B cell (primary cell): ENCODE measurements at regions not wholly inside any gene's neighbourhood (a gene's known extent, or its start where the extent isn't known, plus 50 kb on each side); places are given as distances from the start of the nearest gene placed in this dataset.

ENCODE experiments used
- ATAC-seq: fragments of 200-7000 bp; cut with Tn5 transposase; one replicate; pipeline ENCODE4 v1.10.0; 2021; ENCODE audit warnings: low read depth, mild to moderate bottlenecking, moderate number of reproducible peaks, moderate library complexity
- CTCF ChIA-PET: fragments of 350-600 bp; sonication (Branson Sonifier 250); formaldehyde crosslinking; loops from one replicate; lab custom pipeline; 2021; ENCODE audit warnings: antibody characterized with exemption, inconsistent platforms; lab: Charles Lee
- POLR2A ChIA-PET: fragments of 350-600 bp; sonication (Branson Sonifier 250); formaldehyde crosslinking; loops from one replicate; lab custom pipeline; 2021; ENCODE audit warnings: antibody characterized with exemption; lab: Charles Lee
- DNase-seq: peaks from one replicate; pipeline ENCODE4 v3.0.0; 2013
- H2AFZ ChIP-seq: 2 replicates; pipeline ENCODE4 v1.6.1; 2012; ENCODE audit warnings: mild to moderate bottlenecking, low read depth, low read length; ENCODE audit not compliant: insufficient read depth, poor library complexity, severe bottlenecking
- H3K27ac ChIP-seq, 2 donors: 1 replicate in 1 of 2; 2 replicates in 1 of 2; pipeline ENCODE4 v1.5.1; 2012 to 2013; ENCODE audit warnings: low read length in 2 of 2, mild to moderate bottlenecking in 2 of 2, moderate library complexity in 1 of 2
- H3K27me3 ChIP-seq, 4 experiments: fragments of 200-600 bp in 1 of 4; sonication (generic) in 1 of 4; replicated peaks in 1 of 4; 1 replicate in 2 of 4; 2 replicates in 2 of 4; pipeline versions ENCODE4 v1.6.1 to v1.7.0; 2013 to 2016; ENCODE audit warnings: low read length in 3 of 4, mild to moderate bottlenecking in 2 of 4, mixed read lengths in 1 of 4, moderate library complexity in 1 of 4; ENCODE audit not compliant: insufficient read depth in 4 of 4, control insufficient read depth in 3 of 4; ENCODE audit errors: control extremely low read depth in 1 of 4
- H3K36me3 ChIP-seq, 2 experiments: replicated peaks in 1 of 2; 1 replicate in 1 of 2; 2 replicates in 1 of 2; pipeline versions ENCODE4 v1.6.1 to v1.7.1; 2013; ENCODE audit warnings: low read length in 1 of 2; ENCODE audit not compliant: insufficient read depth in 2 of 2, control insufficient read depth in 1 of 2; ENCODE audit errors: control extremely low read depth in 1 of 2, extremely low read depth in 1 of 2
- H3K4me1 ChIP-seq, 2 donors: fragments of 200-600 bp in 1 of 2; sonication (generic) in 1 of 2; 1 replicate in 1 of 2; 2 replicates in 1 of 2; pipeline versions ENCODE4 v1.5.1 to v1.6.1; 2013 to 2017; ENCODE audit warnings: low read length in 2 of 2; ENCODE audit not compliant: control insufficient read depth in 2 of 2, insufficient read depth in 2 of 2
- H3K4me2 ChIP-seq: replicated peaks from 2 replicates; pipeline ENCODE3; 2012; ENCODE audit warnings: mild to moderate bottlenecking, low read depth, low read length; ENCODE audit not compliant: poor library complexity, severe bottlenecking
- H3K4me3 ChIP-seq, 5 experiments: fragments of 200-600 bp in 1 of 5; sonication (generic) in 1 of 5; 1 replicate in 3 of 5; 2 replicates in 2 of 5; pipeline versions ENCODE4 v1.5.1 to v1.7.0; 2011 to 2016; ENCODE audit warnings: low read length in 4 of 5, mild to moderate bottlenecking in 4 of 5, low read depth in 2 of 5, control low read depth in 1 of 5, moderate library complexity in 1 of 5; ENCODE audit not compliant: insufficient read depth in 1 of 5; ENCODE audit errors: control extremely low read depth in 1 of 5, extremely low read depth in 1 of 5
- H3K79me2 ChIP-seq: fragments of 200-600 bp; sonication (generic); one replicate; pipeline ENCODE4 v1.6.0; 2016; ENCODE audit warnings: low read length; ENCODE audit not compliant: control insufficient read depth, insufficient read depth
- H3K9ac ChIP-seq: fragments of 200-600 bp; sonication (generic); 2 replicates; pipeline ENCODE4 v1.6.1; 2017; ENCODE audit warnings: mild to moderate bottlenecking, low read length, moderate library complexity
- H3K9me3 ChIP-seq, 3 donors: one replicate each; pipeline versions ENCODE4 v1.6.1 to v1.7.1; 2013; ENCODE audit warnings: low read length in 2 of 3; ENCODE audit not compliant: control insufficient read depth in 2 of 3, insufficient read depth in 1 of 3; ENCODE audit errors: control extremely low read depth in 1 of 3
- H4K20me1 ChIP-seq: 2 replicates; pipeline ENCODE4 v1.6.0; 2012; ENCODE audit warnings: mild to moderate bottlenecking, low read length; ENCODE audit not compliant: insufficient read depth, control insufficient read depth, poor library complexity, severe bottlenecking
- H3K27ac Mint-ChIP-seq: one replicate; pipeline ENCODE4 v1.8.0; 2021; ENCODE audit warnings: mixed read lengths
- H3K27me3 Mint-ChIP-seq: one replicate; pipeline ENCODE4 v1.8.0; 2021; ENCODE audit warnings: mixed read lengths
- H3K4me1 Mint-ChIP-seq: one replicate; pipeline ENCODE4 v1.8.0; 2021; ENCODE audit warnings: mixed read lengths
- H3K4me3 Mint-ChIP-seq: one replicate; pipeline ENCODE4 v1.8.0; 2021; ENCODE audit warnings: mixed read lengths
- H3K9me3 Mint-ChIP-seq: one replicate; pipeline ENCODE4 v1.8.0; 2022; ENCODE audit warnings: mixed read lengths; ENCODE audit not compliant: insufficient read depth
- CTCF ChIP-seq: fragments of 200-600 bp; IDR thresholded peaks from one replicate; pipeline ENCODE4 v1.8.0; 2022; ENCODE audit warnings: antibody characterized with exemption, mild to moderate bottlenecking
- EZH2 ChIP-seq: IDR thresholded peaks from 2 replicates; pipeline ENCODE4 v1.6.1; 2012; ENCODE audit warnings: borderline replicate concordance, low read depth, mild to moderate bottlenecking, moderate library complexity, low read length; ENCODE audit not compliant: insufficient read depth, poor library complexity, severe bottlenecking
- WGBS: methylation state at CpG from one replicate; pipeline ENCODE4 v1.1.5; 2013; ENCODE audit warnings: missing lambda C conversion rate; ENCODE audit not compliant: insufficient coverage; 5-methylcytosine and 5-hydroxymethylcytosine counted together
- intact Hi-C: fragments of 100-400 bp; cut with micrococcal nuclease; formaldehyde crosslinking; loops from one replicate; pipeline ENCODE4 v1.10.0; 2022

- Histone ChIP-seq H3K79me2 (no peaks in the 10 kb centered on the region), H3K4me3 (no peak overlapping the region), H2AFZ (peak overlapping the region; percentile 91), H3K27me3 (no peaks in the 10 kb centered on the region), H3K9ac (no peak overlapping the region), H3K36me3 (no peaks in the 10 kb centered on the region), H3K4me1 (peaks cover 21 to 22% of the 10 kb centered on the region in 2 donors), H3K4me2 (no peak overlapping the region), H3K9me3 (no peaks in the 10 kb centered on the region), H4K20me1 (no peaks in the 10 kb centered on the region), H3K27ac (peak overlapping the region in 1 of 2 donors; percentile 84)
- ChIA-PET CTCF (interaction anchor here (1.3 to 3.0 kb wide), 4 partner anchors 37 to 396 kb away, joined by 3 to 15 read pairs (median 6); no protein-coding TSS in a partner anchor), POLR2A (no interaction called here)
- ATAC-seq (no peak), DNase-seq (no peak)
- H3K4me3 Mint-ChIP-seq = peak overlapping the region; percentile 42
- no peak for TF ChIP-seq EZH2
- TF ChIP-seq CTCF = no peak
- peaks cover 25% of the 10 kb centered on the region for H3K4me1 Mint-ChIP-seq
- H3K9me3 Mint-ChIP-seq = no peaks in the 10 kb centered on the region
- intact Hi-C loops = loop anchor here (1.0 kb wide), 1 partner anchor 11 kb away; no protein-coding TSS in a partner anchor
- peak overlapping the region; percentile 95 for H3K27ac Mint-ChIP-seq
- no CpG with 5 or more reads among the region's 3 CpGs for WGBS
- no peaks in the 10 kb centered on the region for H3K27me3 Mint-ChIP-seq
Measured at GRCh38 chr9:89998633-89999032, 393.8 kb downstream of the GADD45G start.

- ChIA-PET CTCF (interaction anchor here (1.3 to 3.0 kb wide), 5 partner anchors 37 to 398 kb away, joined by 3 to 15 read pairs (median 7); no protein-coding TSS in a partner anchor), POLR2A (interaction anchor here (0.9 to 1.0 kb wide), 2 partner anchors 25 to 689 kb away, joined by 3 read pairs; partner anchors contain the start of gene CKS2)
- H3K4me3 ChIP-seq = peak overlapping the region in 3 of 5 experiments; percentile 43 to 62 (median 58)
- Mint-ChIP-seq H3K4me3 (peak overlapping the region; percentile 84), H3K27ac (peak overlapping the region; percentile 95), H3K27me3 (no peaks in the 10 kb centered on the region), H3K9me3 (no peaks in the 10 kb centered on the region), H3K4me1 (peaks cover 25% of the 10 kb centered on the region)
- H3K27ac ChIP-seq = peak overlapping the region; percentile 84 to 86
- WGBS = 79% methylated on average over 3 of the region's 3 CpGs
- H3K79me2 ChIP-seq = no peaks in the 10 kb centered on the region
- no peaks in the 10 kb centered on the region for H3K9me3 ChIP-seq
- intact Hi-C loops = loop anchor here (1.0 kb wide), 1 partner anchor 10 kb away; no protein-coding TSS in a partner anchor
- no peaks in the 10 kb centered on the region for H3K27me3 ChIP-seq
- no peaks in the 10 kb centered on the region for H3K36me3 ChIP-seq
- no peak for ATAC-seq
- H2AFZ ChIP-seq = peak overlapping the region; percentile 91
- peak overlapping the region; percentile 68 for H3K9ac ChIP-seq
- no peaks in the 10 kb centered on the region for H4K20me1 ChIP-seq
- peak overlapping the region; percentile 89 for H3K4me2 ChIP-seq
- H3K4me1 ChIP-seq = peaks cover 21 to 22% of the 10 kb centered on the region in 2 donors
- TF ChIP-seq CTCF (no peak), EZH2 (no peak)
- no peak for DNase-seq
Measured at GRCh38 chr9:89999176-89999533, 394.3 kb downstream of the GADD45G start.
